ENCODE measurements at regions not wholly inside any gene's neighbourhood (a gene's known extent, or its start where the extent isn't known, plus 50 kb on each side); places are given as distances from the start of the nearest gene placed in this dataset.
"Not testable (repeated sequence)": the region's sequence is repeated elsewhere in the genome, so short reads cannot be mapped to it uniquely, and the experiment has no call there.

- no peak for DNase-seq (ENCODE audit: low read depth)
These were observed 280.0 kb upstream of the NRG3 start for GRCh38 chr10:81594991-81595390.

- DNase-seq (ENCODE audit: low read depth), result no peak
These were observed 274.8 kb upstream of the NRG3 start for GRCh38 chr10:81600185-81600584.

- DNase-seq (ENCODE audit: low read depth), result no peak
These were observed 271.8 kb upstream of the NRG3 start for GRCh38 chr10:81603106-81603620.

GRCh38 chr10:81644485-81644884, 230.5 kb upstream of the NRG3 start:
- not testable (repeated sequence) for DNase-seq (ENCODE audit: low read depth)

GRCh38 chr10:81655986-81656385, 219.0 kb upstream of the NRG3 start:
- DNase-seq (ENCODE audit: low read depth), result no peak

GRCh38 chr10:81662837-81663236, 212.2 kb upstream of the NRG3 start:
- DNase-seq (ENCODE audit: low read depth), result no peak

- not testable (repeated sequence) for DNase-seq (ENCODE audit: low read depth)
These were observed 210.2 kb upstream of the NRG3 start for GRCh38 chr10:81664800-81665199.

GRCh38 chr10:81674941-81675340, 200.1 kb upstream of the NRG3 start:
- DNase-seq (ENCODE audit: low read depth), result no peak

GRCh38 chr10:81679291-81679690, 195.7 kb upstream of the NRG3 start:
- DNase-seq (ENCODE audit: low read depth), result no peak

GRCh38 chr10:81680359-81680758, 194.6 kb upstream of the NRG3 start:
- DNase-seq (ENCODE audit: low read depth), result no peak

GRCh38 chr10:81688459-81688858, 186.5 kb upstream of the NRG3 start:
- DNase-seq (ENCODE audit: low read depth), result no peak

- no peak for DNase-seq (ENCODE audit: low read depth)
These were observed 178.2 kb upstream of the NRG3 start for GRCh38 chr10:81696609-81697388.

- no peak for DNase-seq (ENCODE audit: low read depth)
These were observed 170.4 kb upstream of the NRG3 start for GRCh38 chr10:81704596-81704995.

GRCh38 chr10:81708416-81708815, 166.6 kb upstream of the NRG3 start:
- DNase-seq (ENCODE audit: low read depth), result no peak

- no peak for DNase-seq (ENCODE audit: low read depth)
These were observed 166.1 kb upstream of the NRG3 start for GRCh38 chr10:81708929-81709328.

GRCh38 chr10:81722399-81722798, 152.6 kb upstream of the NRG3 start:
- no peak for DNase-seq (ENCODE audit: low read depth)

GRCh38 chr10:81724431-81724830, 150.6 kb upstream of the NRG3 start:
- DNase-seq (ENCODE audit: low read depth), result no peak

GRCh38 chr10:81725851-81726250, 149.1 kb upstream of the NRG3 start:
- DNase-seq (ENCODE audit: low read depth), result no peak

GRCh38 chr10:81728692-81729091, 146.3 kb upstream of the NRG3 start:
- no peak for DNase-seq (ENCODE audit: low read depth)

- DNase-seq (ENCODE audit: low read depth), result no peak
These were observed 144.1 kb upstream of the NRG3 start for GRCh38 chr10:81730891-81731290.

GRCh38 chr10:81733542-81733941, 141.5 kb upstream of the NRG3 start:
- no peak for DNase-seq (ENCODE audit: low read depth)

- DNase-seq (ENCODE audit: low read depth), result not testable (repeated sequence)
These were observed 139.8 kb upstream of the NRG3 start for GRCh38 chr10:81735167-81735566.

- no peak for DNase-seq (ENCODE audit: low read depth)
These were observed 115.9 kb upstream of the NRG3 start for GRCh38 chr10:81759111-81759510.

GRCh38 chr10:81784111-81784597, 90.8 kb upstream of the NRG3 start:
- no peak for DNase-seq (ENCODE audit: low read depth)

Data from activated T-cell treated with anti-CD3 and anti-CD28 coated beads for 1 hour (primary cell).